Glomerular visceral epithelial cell (primary cell): ENCODE measurements at regions not wholly inside any gene's neighbourhood (a gene's known extent, or its start where the extent isn't known, plus 50 kb on each side); places are given as distances from the start of the nearest gene placed in this dataset.
"Not testable (repeated sequence)": the region's sequence is repeated elsewhere in the genome, so short reads cannot be mapped to it uniquely, and the experiment has no call there.

Source experiments
- DNase-seq: peaks from one replicate; pipeline ENCODE4 v3.0.0-alpha.2; 2016; ENCODE audit errors: extremely low spot score

DNA sequence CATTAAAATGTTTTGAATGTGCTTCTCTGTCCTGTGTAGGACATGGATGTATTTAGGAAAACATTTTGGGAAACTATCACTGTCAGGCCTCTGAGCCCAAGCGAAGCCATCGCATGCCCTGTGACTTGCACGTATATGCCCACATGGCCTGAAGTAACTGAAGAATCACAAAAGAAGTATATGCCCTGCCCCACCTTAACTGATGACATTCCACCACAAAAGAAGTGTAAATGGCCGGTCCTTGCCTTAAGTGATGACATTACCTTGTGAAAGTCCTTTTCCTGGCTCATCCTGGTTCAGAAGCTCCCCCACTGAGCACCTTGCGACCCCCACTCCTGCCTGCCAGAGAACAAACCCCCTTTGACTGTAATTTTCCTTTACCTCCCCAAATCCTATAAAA lies 191.1 kb upstream of the MEIS1 start:
- DNase-seq = not testable (repeated sequence)

GRCh38 chr2:66242888-66243287 lies 192.0 kb upstream of the MEIS1 start:
- not testable (repeated sequence) for DNase-seq

DNA sequence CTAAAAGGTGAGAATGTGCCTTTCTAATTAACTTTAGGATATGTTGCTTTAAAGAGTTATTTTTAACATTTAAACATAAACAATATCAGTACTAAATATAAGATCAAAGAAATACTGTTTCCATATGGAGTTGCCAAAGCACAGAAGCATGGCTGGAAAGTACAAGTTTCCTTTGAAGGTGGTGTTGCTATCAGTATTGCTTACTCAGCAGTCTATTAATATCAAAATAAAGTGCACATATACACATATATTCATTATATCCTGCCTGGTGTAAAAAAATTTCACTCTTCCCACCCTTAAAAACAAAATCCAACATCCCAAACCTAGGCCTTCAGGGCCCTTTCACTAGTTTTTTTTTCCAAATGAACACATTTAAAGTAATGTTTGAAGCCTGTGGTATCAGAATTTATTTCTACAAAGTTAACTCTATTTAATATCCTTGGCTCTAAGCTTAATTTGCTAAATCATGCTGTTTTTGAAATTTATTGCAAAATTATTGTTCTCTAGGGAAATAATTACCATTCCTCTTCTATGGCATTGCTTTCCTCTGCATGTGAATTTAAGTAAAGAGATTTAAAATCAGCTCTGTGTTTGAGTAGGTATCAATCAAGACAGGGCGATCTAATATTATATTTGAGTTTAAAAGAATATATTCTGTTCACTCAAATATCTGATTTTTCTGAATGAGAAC lies 192.7 kb upstream of the MEIS1 start:
- DNase-seq = no peak

- no peak for DNase-seq
Observed at GRCh38 chr2:66240286-66240685, 194.6 kb upstream of the MEIS1 start.

DNA sequence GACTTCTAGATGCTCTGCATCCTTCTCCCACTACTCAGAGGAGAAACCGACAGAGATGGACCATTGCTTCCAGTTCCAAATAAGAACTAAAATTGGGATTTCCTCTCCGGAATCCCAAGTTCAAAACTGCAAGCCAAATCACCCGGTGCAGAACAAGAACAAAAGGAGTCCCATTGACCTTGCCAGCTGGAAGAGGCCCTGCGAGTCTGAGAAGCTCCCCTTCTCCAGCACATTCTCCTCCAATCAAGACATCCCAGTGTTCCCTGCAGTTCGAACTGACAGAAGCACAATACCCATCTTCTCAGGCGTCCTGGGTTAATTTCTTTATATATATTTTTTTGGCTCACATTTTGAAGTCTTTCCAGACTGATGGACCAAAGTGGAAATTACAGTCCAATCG lies 195.3 kb upstream of the MEIS1 start:
- no peak for DNase-seq

- no peak for DNase-seq
Observed at GRCh38 chr2:66237803-66238379, 197.0 kb upstream of the MEIS1 start.

- DNase-seq = no peak
Observed at GRCh38 chr2:66236816-66237802, 197.8 kb upstream of the MEIS1 start.

DNA sequence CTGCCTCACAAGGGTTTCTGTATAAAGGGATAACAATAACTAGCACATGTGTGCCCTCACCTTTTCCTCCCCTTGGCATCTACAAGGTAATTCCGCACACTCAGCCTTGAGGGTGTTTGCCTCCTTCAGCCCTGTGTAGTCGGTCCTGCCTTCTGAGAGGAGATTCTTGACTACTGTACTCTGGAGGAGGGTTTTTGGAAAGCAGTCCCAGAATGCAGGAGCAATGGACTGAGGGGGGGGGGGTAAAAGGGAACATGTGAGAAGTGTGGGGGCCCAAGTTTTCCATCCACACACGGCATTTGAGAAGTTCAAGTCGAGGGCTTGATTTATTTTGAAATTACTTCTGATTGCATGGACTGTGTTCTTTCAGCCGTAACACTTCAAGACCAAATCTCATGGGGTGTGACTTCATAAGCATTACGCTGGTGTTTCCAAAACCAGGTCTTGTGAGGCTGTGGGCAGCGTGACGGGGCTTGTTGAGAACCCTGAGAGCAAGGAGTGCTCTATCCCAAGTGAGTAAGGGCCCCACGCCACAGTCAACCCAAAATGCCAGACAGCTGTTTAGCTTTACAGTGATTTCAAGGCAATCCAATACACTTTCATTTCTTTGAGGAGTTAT lies 198.7 kb upstream of the MEIS1 start:
- no peak for DNase-seq

DNA sequence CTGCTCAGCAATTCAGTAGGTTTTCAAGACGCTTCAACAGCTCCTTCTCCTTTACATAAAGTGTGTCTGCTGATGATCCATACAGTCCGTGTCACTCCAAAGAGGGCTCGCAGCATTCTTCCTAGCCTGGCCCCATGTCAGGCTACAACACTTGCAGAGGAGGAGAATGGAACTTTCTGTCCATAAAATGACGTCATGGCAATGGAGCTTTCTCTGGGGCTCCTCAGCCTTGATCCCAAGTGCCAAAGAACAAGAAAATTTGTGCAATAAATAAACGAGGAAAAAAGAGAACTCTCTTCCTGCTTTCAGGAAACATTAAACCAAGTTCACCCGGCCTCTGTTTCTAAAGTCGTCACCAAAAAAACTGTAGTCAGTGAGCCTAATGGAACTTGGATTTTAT lies 199.5 kb upstream of the MEIS1 start:
- DNase-seq = no peak

- no peak for DNase-seq
Observed at GRCh38 chr2:66233981-66234380, 200.9 kb upstream of the MEIS1 start.

DNA sequence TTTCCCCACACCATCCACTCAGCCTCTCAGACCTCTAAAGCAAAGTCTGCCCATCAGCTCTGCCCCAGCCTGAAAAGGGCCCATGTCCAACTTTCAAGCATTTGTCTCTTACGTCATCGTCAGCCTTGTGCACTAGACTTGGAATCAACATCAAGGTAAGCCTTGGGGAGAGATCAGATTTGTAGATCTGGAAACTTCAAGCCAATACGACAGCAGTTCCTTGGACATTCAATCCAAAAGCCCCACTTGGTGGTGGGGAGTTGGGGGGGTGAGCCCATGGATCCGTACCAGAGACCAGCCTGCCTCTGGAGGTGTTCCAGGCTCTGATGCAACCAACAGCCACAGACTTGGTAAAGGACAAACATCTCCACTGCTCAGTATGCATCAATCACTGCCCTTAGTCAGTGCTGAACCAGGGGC lies 206.8 kb upstream of the MEIS1 start:
- no peak for DNase-seq

GRCh38 chr2:66217039-66217585 lies 217.8 kb upstream of the MEIS1 start:
- no peak for DNase-seq

DNA sequence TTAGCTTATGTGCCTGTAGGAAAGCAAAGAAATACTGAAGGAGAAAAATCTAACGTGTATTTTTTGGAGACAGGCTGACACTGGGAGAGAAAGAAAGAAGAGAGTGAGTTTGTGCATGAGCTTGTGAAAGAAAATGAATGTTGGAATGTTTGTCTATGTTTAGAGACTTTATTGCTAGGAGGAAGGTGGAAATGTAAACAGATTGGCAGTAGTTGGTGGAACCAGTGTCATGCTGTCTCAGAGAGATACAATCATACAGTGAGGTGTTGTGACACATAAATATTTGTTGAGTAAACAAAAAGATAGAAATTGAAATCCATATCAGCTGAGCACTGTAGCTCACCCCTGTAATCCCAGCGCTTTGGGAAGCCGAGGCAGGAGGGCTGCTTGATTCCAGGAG lies 222.2 kb upstream of the MEIS1 start:
- DNase-seq = no peak

GRCh38 chr2:66202586-66202985 lies 232.3 kb upstream of the MEIS1 start:
- DNase-seq = no peak

DNA sequence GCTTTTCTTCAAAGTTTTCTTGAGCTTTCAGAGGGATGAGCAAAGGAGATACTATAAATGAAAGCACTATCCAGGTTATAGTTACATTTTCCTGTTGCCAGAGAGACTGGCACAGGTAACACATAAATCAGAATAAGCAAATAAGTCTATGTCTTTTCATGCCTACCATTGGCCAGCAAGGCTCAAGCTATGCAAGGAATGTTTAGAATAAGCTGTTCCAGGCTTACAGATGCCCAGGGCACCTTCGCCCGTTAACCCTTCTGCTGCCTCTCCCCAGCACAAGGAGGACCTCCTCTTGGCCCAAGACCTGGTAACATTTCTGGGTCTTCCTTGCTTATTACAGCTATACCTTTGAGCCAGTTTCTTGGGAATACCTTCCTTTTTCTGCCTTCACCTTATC lies 233.7 kb upstream of the MEIS1 start:
- no peak for DNase-seq

- DNase-seq = no peak
Observed at GRCh38 chr2:66198873-66199272, 236.1 kb upstream of the MEIS1 start.

DNA sequence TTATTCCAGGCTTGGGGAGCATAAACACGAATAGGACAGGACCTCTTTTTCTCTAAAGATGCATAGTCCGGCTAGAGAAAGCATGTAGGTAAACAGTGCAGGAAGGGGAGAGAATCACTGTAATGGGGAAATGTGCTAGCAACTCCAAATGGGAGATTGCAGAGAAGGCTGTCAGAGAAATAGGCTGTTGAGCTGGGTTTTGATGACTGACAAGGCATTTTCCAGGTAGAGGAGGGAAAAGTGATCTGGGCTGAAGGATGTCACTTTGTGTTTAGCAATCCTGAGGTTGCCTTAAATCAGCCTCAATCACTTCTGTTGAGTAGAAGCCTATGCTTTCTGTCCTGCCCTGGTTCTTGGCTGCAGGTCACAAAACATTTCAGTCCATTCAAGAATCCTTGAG lies 242.0 kb upstream of the MEIS1 start:
- DNase-seq = no peak

- no peak for DNase-seq
Observed at GRCh38 chr2:66191311-66191710, 243.6 kb upstream of the MEIS1 start.

GRCh38 chr2:66189553-66189952 lies 245.4 kb upstream of the MEIS1 start:
- DNase-seq = no peak

- no peak for DNase-seq
Observed at GRCh38 chr2:66186537-66186936, 248.4 kb upstream of the MEIS1 start.

DNA sequence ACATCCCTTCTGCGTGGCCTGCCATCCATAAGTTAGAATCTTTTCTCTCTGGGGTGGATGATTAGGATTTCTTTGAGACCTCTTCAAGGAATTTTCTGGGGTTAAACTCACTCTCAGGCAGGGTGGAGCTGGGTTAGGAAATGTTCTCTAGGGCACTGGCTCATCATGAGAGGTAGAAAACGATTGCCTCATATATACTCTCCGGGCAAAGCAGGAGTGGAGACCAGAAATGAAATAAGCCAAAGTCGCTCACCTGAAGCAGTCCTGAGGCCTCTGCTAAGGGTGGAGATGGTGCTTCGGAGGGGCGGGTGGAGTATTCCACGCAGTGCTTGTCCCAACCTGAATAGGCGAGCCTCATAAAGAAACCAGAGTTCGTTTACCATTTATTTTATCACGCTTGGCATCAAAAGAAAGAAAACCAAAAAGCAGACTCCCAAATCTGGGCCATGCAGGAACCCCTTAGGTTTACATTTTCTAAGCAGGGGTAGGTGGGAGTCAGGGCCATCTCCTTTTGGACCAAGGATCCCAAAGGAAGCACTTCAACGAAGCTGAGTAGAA lies 249.3 kb upstream of the MEIS1 start:
- no peak for DNase-seq
